Esophagus muscularis mucosa (tissue), 3 donors: ENCODE measurements at regions not wholly inside any gene's neighbourhood (a gene's known extent, or its start where the extent isn't known, plus 50 kb on each side); places are given as distances from the start of the nearest gene placed in this dataset.

ENCODE experiments used
- CTCF ChIP-seq, 3 experiments: fragments of 200-600 bp in 2 of 3; fragments of 450-650 bp in 1 of 3; sonication (generic) in 2 of 3; IDR thresholded peaks; one replicate each; pipeline ENCODE4 v1.5.1; 2017 to 2019; ENCODE audit warnings: antibody characterized with exemption in 3 of 3, mild to moderate bottlenecking in 2 of 3, moderate library complexity in 1 of 3
- POLR2A ChIP-seq: fragments of 450-650 bp; IDR thresholded peaks from one replicate; pipeline ENCODE4 v1.6.1; 2017; ENCODE audit warnings: antibody characterized with exemption, moderate library complexity, mild to moderate bottlenecking, low read depth
- POLR2AphosphoS5 ChIP-seq, 2 donors: sonication (generic); formaldehyde crosslinking; IDR thresholded peaks; one replicate each; pipeline ENCODE4 v1.6.1; 2017; ENCODE audit warnings: antibody characterized with exemption in 2 of 2

- no peak for TF ChIP-seq CTCF (IDR thresholded peaks at IDR 0.05)
- no peak for TF ChIP-seq POLR2AphosphoS5 (IDR thresholded peaks at IDR 0.05)
- TF ChIP-seq POLR2A: no peak
These were observed 79.1 kb upstream of the NUDT7 start for GRCh38 chr16:77643176-77643575.
